ENCODE measurements at regions not wholly inside any gene's neighbourhood (a gene's known extent, or its start where the extent isn't known, plus 50 kb on each side); places are given as distances from the start of the nearest gene placed in this dataset.

DNA sequence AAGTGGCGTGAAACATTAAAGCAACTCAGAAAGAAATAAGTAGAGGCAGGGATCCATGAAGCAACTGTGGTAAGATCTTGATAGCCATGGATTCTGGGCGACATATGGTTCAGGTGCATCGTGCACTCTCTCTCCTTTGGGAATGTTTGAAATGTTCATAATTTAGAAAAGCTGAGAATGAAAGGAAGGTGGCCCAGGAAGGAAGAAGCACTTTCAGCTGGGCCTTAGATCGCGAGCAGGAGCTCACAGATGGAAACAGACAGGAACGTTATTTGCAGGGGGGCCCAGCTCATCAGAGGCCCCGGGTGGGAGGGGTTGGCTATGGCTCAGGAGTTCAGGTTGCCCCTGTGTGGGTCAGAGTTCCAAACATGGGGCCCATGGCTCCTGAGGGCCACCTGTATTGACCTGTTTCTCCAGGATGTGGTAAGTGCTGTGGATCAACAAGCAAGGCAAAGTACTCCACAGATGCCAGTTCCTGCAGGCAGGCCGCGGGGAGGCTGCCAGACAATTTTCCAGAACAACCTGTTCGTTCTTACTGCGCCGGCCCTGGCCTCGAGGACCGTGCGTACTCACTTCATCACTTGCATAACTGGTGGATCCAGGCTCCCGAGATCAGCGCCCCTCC lies 253.2 kb downstream of the TOMM20 start:
- TF ChIP-seq ZNF207 (IDR thresholded peaks at IDR 0.05; ENCODE audit: borderline replicate concordance): no peak
- TF ChIP-seq FLYWCH1 (CRISPR knock-in tag; IDR thresholded peaks at IDR 0.05): peak; percentile 64; the same call in 1 of the 2 replicates
- TF ChIP-seq, protein P1, sequence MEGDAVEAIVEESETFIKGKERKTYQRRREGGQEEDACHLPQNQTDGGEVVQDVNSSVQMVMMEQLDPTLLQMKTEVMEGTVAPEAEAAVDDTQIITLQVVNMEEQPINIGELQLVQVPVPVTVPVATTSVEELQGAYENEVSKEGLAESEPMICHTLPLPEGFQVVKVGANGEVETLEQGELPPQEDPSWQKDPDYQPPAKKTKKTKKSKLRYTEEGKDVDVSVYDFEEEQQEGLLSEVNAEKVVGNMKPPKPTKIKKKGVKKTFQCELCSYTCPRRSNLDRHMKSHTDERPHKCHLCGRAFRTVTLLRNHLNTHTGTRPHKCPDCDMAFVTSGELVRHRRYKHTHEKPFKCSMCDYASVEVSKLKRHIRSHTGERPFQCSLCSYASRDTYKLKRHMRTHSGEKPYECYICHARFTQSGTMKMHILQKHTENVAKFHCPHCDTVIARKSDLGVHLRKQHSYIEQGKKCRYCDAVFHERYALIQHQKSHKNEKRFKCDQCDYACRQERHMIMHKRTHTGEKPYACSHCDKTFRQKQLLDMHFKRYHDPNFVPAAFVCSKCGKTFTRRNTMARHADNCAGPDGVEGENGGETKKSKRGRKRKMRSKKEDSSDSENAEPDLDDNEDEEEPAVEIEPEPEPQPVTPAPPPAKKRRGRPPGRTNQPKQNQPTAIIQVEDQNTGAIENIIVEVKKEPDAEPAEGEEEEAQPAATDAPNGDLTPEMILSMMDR (CRISPR knock-in tag; IDR thresholded peaks at IDR 0.05): no peak
- TF ChIP-seq RFX5 (IDR thresholded peaks at IDR 0.05; ENCODE audit: low read depth, low read length): no peak
- TF ChIP-seq KDM4B (CRISPR knock-in tag; IDR thresholded peaks at IDR 0.05): peak; percentile 19; the same call in 1 of the 2 replicates
- TF ChIP-seq, protein P2, sequence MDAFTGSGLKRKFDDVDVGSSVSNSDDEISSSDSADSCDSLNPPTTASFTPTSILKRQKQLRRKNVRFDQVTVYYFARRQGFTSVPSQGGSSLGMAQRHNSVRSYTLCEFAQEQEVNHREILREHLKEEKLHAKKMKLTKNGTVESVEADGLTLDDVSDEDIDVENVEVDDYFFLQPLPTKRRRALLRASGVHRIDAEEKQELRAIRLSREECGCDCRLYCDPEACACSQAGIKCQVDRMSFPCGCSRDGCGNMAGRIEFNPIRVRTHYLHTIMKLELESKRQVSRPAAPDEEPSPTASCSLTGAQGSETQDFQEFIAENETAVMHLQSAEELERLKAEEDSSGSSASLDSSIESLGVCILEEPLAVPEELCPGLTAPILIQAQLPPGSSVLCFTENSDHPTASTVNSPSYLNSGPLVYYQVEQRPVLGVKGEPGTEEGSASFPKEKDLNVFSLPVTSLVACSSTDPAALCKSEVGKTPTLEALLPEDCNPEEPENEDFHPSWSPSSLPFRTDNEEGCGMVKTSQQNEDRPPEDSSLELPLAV (CRISPR knock-in tag; conservative IDR thresholded peaks at IDR 0.05; ENCODE audit: low read depth): no peak
- no peak for TF ChIP-seq MAFK (conservative IDR thresholded peaks at IDR 0.05 in 1 of 2, IDR thresholded peaks at IDR 0.05 in 1 of 2; ENCODE audit: low read length in 2 of 2)
- no peak for TF ChIP-seq SMAD9 (CRISPR knock-in tag; IDR thresholded peaks at IDR 0.05)
- TF ChIP-seq HMG20B (CRISPR knock-in tag; conservative IDR thresholded peaks at IDR 0.05): peak; percentile 30; the same call in 1 of the 2 replicates
- TF ChIP-seq, protein P3, sequence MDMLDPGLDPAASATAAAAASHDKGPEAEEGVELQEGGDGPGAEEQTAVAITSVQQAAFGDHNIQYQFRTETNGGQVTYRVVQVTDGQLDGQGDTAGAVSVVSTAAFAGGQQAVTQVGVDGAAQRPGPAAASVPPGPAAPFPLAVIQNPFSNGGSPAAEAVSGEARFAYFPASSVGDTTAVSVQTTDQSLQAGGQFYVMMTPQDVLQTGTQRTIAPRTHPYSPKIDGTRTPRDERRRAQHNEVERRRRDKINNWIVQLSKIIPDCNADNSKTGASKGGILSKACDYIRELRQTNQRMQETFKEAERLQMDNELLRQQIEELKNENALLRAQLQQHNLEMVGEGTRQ (IDR thresholded peaks at IDR 0.05; ENCODE audit: low read depth, low read length): no peak
- TF ChIP-seq, protein P3 (CRISPR knock-in tag; IDR thresholded peaks at IDR 0.05; ENCODE audit: borderline replicate concordance): no peak
- TF ChIP-seq, protein P4, sequence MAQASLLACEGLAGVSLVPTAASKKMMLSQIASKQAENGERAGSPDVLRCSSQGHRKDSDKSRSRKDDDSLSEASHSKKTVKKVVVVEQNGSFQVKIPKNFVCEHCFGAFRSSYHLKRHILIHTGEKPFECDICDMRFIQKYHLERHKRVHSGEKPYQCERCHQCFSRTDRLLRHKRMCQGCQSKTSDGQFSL (CRISPR knock-in tag; IDR thresholded peaks at IDR 0.05): no peak
- TF ChIP-seq FOXM1 (CRISPR knock-in tag; IDR thresholded peaks at IDR 0.05): no peak
- TF ChIP-seq IRF2 (CRISPR knock-in tag; IDR thresholded peaks at IDR 0.05): peak; percentile 86
